GM19452 (cell line): ENCODE measurements at regions not wholly inside any gene's neighbourhood (a gene's known extent, or its start where the extent isn't known, plus 50 kb on each side); places are given as distances from the start of the nearest gene placed in this dataset.
A peak's percentile ranks its signal among the peaks of the same experiment; 100 is the strongest.

Experiments used
- ATAC-seq: cut with Tn5 transposase; IDR thresholded peaks from one replicate; pipeline ENCODE4 v1.9.1; 2021; ENCODE audit not compliant: unreplicated experiment

- no peak for ATAC-seq
Measured at GRCh38 chr6:137434640-137435039, 59.6 kb downstream of the OLIG3 start.

- ATAC-seq: peak; percentile 77
Measured at GRCh38 chr6:137432054-137432611, 62.1 kb downstream of the OLIG3 start.

- peak; percentile 53 for ATAC-seq
Measured at GRCh38 chr6:137430954-137431353, 63.2 kb downstream of the OLIG3 start.

- no peak for ATAC-seq
Measured at GRCh38 chr6:137427656-137428290, 66.4 kb downstream of the OLIG3 start.

- no peak for ATAC-seq
Measured at GRCh38 chr6:137426007-137426689, 68.0 kb downstream of the OLIG3 start.

- no peak for ATAC-seq
Measured at GRCh38 chr6:137424251-137424650, 69.9 kb downstream of the OLIG3 start.

GRCh38 chr6:137423451-137424168 lies 70.6 kb downstream of the OLIG3 start:
- ATAC-seq: no peak

GRCh38 chr6:137417396-137417795 lies 76.8 kb downstream of the OLIG3 start:
- ATAC-seq: no peak

GRCh38 chr6:137416376-137417109 lies 77.7 kb downstream of the OLIG3 start:
- ATAC-seq: no peak

- ATAC-seq: no peak
Measured at GRCh38 chr6:137415834-137416190, 78.4 kb downstream of the OLIG3 start.

- no peak for ATAC-seq
Measured at GRCh38 chr6:137415127-137415833, 78.9 kb downstream of the OLIG3 start.

- ATAC-seq: no peak
Measured at GRCh38 chr6:137414599-137414998, 79.6 kb downstream of the OLIG3 start.

GRCh38 chr6:137413482-137413881 lies 80.7 kb downstream of the OLIG3 start:
- no peak for ATAC-seq

GRCh38 chr6:137412562-137412961 lies 81.6 kb downstream of the OLIG3 start:
- ATAC-seq: no peak

- ATAC-seq: no peak
Measured at GRCh38 chr6:137409266-137409777, 84.9 kb downstream of the OLIG3 start.

GRCh38 chr6:137407816-137408215 lies 86.4 kb downstream of the OLIG3 start:
- no peak for ATAC-seq

GRCh38 chr6:137405806-137406205 lies 88.4 kb downstream of the OLIG3 start:
- ATAC-seq: no peak

- no peak for ATAC-seq
Measured at GRCh38 chr6:137403855-137404254, 90.3 kb downstream of the OLIG3 start.

- no peak for ATAC-seq
Measured at GRCh38 chr6:137403443-137403842, 90.8 kb downstream of the OLIG3 start.

- no peak for ATAC-seq
Measured at GRCh38 chr6:137402143-137402680, 92.0 kb downstream of the OLIG3 start.
